ENCODE measurements at regions not wholly inside any gene's neighbourhood (a gene's known extent, or its start where the extent isn't known, plus 50 kb on each side); places are given as distances from the start of the nearest gene placed in this dataset.

- no peak for DNase-seq (ENCODE audit: low read depth)
Measured at GRCh38 chr4:159003420-159004253, 99.2 kb upstream of the RAPGEF2 start.

- DNase-seq (ENCODE audit: low read depth), result no peak
Measured at GRCh38 chr4:159006202-159006601, 96.7 kb upstream of the RAPGEF2 start.

GRCh38 chr4:159008671-159009070 is 94.2 kb upstream of the RAPGEF2 start:
- DNase-seq (ENCODE audit: low read depth), result no peak

GRCh38 chr4:159009521-159009920 is 93.4 kb upstream of the RAPGEF2 start:
- DNase-seq (ENCODE audit: low read depth), result no peak

- DNase-seq (ENCODE audit: low read depth), result no peak
Measured at GRCh38 chr4:159010100-159010499, 92.8 kb upstream of the RAPGEF2 start.

GRCh38 chr4:159010563-159011260 is 92.2 kb upstream of the RAPGEF2 start:
- DNase-seq (ENCODE audit: low read depth), result peak; percentile 28

GRCh38 chr4:159012381-159012780 is 90.5 kb upstream of the RAPGEF2 start:
- DNase-seq (ENCODE audit: low read depth), result peak; percentile 26

GRCh38 chr4:159013692-159014091 is 89.2 kb upstream of the RAPGEF2 start:
- no peak for DNase-seq (ENCODE audit: low read depth)

- DNase-seq (ENCODE audit: low read depth), result no peak
Measured at GRCh38 chr4:159014859-159015258, 88.0 kb upstream of the RAPGEF2 start.

GRCh38 chr4:159015841-159016240 is 87.0 kb upstream of the RAPGEF2 start:
- no peak for DNase-seq (ENCODE audit: low read depth)

GRCh38 chr4:159016593-159017024 is 86.3 kb upstream of the RAPGEF2 start:
- DNase-seq (ENCODE audit: low read depth), result peak; percentile 12

GRCh38 chr4:159017323-159018026 is 85.4 kb upstream of the RAPGEF2 start:
- no peak for DNase-seq (ENCODE audit: low read depth)

GRCh38 chr4:159018062-159018629 is 84.7 kb upstream of the RAPGEF2 start:
- peak; percentile 90 for DNase-seq (ENCODE audit: low read depth)

- DNase-seq (ENCODE audit: low read depth), result no peak
Measured at GRCh38 chr4:159019356-159019755, 83.5 kb upstream of the RAPGEF2 start.

- no peak for DNase-seq (ENCODE audit: low read depth)
Measured at GRCh38 chr4:159021597-159022385, 81.1 kb upstream of the RAPGEF2 start.

- DNase-seq (ENCODE audit: low read depth), result no peak
Measured at GRCh38 chr4:159023741-159024140, 79.1 kb upstream of the RAPGEF2 start.

GRCh38 chr4:159024266-159024665 is 78.6 kb upstream of the RAPGEF2 start:
- no peak for DNase-seq (ENCODE audit: low read depth)

GRCh38 chr4:159024828-159025227 is 78.1 kb upstream of the RAPGEF2 start:
- DNase-seq (ENCODE audit: low read depth), result no peak

- DNase-seq (ENCODE audit: low read depth), result no peak
Measured at GRCh38 chr4:159026329-159026728, 76.5 kb upstream of the RAPGEF2 start.

- peak; percentile 40 for DNase-seq (ENCODE audit: low read depth)
Measured at GRCh38 chr4:159027535-159027934, 75.3 kb upstream of the RAPGEF2 start.

- DNase-seq (ENCODE audit: low read depth), result no peak
Measured at GRCh38 chr4:159029481-159029880, 73.4 kb upstream of the RAPGEF2 start.
